ENCODE measurements at regions not wholly inside any gene's neighbourhood (a gene's known extent, or its start where the extent isn't known, plus 50 kb on each side); places are given as distances from the start of the nearest gene placed in this dataset.

GRCh38 chr4:31185014-31185585, 464.9 kb downstream of the PCDH7 start:
- no peak for TF ChIP-seq CTCF (IDR thresholded peaks at IDR 0.05)
- TF ChIP-seq EZH2 (IDR thresholded peaks at IDR 0.05) = no peak

Data from neural progenitor cell (in vitro differentiated cells).